HG03066 (cell line): ENCODE measurements at regions not wholly inside any gene's neighbourhood (a gene's known extent, or its start where the extent isn't known, plus 50 kb on each side); places are given as distances from the start of the nearest gene placed in this dataset.

Experiments used
- ATAC-seq: cut with Tn5 transposase; IDR thresholded peaks from one replicate; pipeline ENCODE4 v1.9.1; 2021; ENCODE audit warnings: low read depth; ENCODE audit not compliant: unreplicated experiment

DNA sequence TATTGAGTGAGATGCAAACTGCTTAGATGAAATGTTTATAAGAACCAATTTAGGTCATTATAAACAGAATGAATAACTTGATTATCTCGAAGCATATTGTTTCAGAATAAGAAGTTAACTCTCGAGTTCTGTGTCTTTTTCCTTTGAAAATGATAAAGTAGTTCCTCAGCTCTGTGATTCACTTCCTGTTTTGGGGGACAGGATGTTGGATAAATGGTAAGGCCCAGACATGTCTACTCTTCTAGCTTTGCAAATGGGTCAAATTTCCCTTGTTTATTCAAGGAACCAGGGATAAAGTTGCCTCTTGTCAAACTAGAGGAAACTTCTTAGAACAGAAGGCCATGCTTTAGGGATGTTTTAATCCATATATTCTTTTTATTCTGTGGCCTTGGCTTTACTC is 246.9 kb downstream of the SOX4 start:
- ATAC-seq = no peak

- no peak for ATAC-seq
Observed at GRCh38 chr6:21842875-21843645, 249.5 kb downstream of the SOX4 start.

GRCh38 chr6:21844120-21844917 is 250.8 kb downstream of the SOX4 start:
- no peak for ATAC-seq

DNA sequence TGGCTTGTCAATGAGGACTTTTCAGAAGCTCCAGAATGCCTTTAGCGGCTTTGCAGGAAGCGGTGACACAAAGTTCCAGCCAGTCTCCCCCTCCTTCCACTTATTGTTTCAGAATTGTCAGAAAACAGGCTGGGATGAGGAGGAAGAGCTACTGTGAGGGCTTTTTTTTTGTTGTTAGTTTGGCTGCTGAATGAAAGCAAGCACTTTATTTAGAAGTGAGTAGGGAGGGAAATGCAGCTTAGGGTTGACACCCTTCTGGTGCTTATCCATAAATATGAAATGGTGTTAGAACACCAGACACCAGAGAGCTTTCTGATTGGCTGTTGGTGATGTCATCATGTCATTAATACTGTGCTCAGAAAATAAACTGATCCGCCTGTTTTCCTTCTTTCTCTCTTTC is 251.5 kb downstream of the SOX4 start:
- no peak for ATAC-seq

DNA sequence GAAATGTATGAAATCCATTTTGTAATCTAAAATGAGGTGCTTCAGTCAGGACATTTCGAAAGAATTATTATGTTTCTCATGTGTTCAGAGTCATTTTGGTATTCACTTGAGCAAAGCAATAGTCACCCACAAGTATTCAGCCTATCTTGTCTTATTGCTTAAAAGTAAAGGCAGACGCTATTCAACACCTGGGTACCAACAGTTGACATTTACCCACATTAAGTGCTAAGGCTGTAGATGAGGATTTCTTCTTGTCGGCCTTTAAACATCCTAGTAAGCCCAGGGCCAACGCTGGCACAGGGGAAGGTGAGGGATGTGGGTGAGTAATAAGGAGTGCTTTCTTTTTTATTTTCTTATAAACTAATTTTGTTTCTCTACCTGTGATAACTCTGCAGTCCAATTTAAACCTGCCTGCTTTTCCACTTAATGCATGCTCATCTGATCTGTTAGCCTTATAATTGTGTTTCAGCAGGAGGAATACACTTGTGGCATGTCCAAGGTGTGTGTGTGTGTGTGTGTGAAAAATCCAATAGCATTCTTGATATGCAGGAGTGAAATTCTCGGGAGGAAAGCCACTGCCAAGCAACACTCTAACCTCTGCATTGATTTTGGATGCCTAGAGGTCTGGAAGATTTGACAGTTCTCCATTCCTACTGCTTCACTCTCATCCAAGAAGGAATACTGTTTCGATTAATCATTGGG is 252.0 kb downstream of the SOX4 start:
- no peak for ATAC-seq

DNA sequence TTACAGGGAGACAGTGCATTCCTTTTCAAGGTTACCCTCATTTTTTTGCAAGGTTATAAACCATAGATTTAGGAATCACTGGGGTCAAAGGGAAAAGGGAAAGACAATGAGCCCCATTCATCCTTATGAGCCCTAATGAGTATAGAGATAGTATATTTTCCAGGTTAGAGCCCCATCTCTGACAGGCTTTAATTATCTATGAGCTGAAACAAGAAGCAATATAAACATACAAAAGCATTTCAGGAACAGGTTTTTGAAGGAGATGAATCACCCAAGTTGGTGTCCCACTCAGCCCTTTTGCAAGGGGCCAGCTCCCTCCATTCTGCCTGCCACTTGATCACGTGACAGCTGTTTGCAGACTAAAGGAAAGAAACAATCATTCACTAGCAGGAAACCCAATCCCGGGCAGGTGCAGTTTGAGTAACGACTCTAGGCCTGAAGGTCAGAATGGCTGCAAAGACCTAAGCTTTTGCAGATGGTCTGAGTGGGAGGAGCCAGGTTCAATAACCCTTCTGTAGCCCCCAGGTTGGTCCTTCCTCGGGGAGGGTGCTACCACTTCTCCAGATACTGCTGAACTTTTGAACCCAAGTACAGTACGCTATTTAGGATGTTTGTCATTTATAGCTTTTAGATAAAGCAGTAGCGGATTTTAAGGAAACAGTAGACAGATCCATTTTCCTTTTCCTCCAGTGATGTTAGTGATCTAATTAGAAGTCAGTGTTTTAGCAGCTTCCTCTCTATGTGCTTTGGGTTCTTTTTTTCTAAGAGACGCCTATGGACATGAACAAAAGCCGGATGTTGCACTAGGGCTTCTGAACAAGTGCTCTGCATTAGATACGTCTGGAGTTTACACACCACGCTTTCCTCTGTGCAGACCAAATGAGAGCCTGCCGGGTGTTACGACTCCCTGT is 253.2 kb downstream of the SOX4 start:
- no peak for ATAC-seq

- no peak for ATAC-seq
Observed at GRCh38 chr6:21847711-21848480, 254.3 kb downstream of the SOX4 start.

- ATAC-seq = no peak
Observed at GRCh38 chr6:21850691-21851090, 257.1 kb downstream of the SOX4 start.

DNA sequence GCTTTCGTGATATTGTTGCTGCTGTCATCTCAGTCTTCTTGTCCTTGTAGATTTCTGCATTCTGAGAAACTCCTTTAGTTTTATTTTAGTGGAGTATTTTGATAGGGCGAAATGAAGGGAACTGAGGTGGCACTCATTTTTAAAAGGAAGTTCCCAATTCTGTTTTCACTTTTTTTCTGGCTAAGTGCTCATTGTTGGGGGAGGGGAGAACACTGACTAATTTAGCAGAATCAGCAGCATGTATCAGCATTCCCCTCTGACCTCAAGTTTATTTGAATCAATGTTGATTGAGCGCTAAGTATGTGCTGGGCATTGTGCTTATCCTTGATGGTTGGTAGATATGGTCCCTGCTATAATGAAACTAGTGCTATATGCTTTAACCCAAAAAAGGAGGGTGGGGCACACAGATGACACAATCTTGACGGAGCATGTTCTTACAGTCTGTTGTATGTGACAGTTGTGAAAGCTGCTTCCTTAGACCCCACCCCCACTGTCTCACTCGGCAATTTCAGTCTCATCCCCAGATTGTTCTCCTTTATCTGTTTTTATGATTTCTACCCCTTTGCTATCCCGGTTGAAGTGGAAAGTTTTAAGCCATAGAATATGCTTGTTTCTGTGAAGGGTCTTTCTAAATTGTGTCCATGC is 262.4 kb downstream of the SOX4 start:
- no peak for ATAC-seq

- no peak for ATAC-seq
Observed at GRCh38 chr6:21856456-21856825, 262.9 kb downstream of the SOX4 start.

DNA sequence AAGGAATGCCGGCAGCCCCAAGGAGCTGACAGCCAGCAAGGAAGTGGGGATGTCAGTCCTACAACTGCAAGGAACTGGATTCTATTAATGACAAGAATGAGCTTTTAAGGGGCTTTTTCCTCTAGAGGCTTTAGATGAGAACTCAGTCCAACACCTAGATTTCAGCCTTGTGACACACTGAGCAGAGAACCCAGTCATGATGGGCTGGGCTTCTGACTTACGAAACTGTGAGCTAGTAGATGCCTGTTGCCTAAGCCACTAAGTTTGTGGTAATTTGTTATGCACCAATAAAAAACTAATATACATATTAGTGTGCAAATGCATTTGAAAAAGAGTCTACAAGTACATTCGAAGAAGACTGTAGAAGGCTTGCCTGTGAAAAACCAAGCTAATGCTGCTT is 263.3 kb downstream of the SOX4 start:
- no peak for ATAC-seq

DNA sequence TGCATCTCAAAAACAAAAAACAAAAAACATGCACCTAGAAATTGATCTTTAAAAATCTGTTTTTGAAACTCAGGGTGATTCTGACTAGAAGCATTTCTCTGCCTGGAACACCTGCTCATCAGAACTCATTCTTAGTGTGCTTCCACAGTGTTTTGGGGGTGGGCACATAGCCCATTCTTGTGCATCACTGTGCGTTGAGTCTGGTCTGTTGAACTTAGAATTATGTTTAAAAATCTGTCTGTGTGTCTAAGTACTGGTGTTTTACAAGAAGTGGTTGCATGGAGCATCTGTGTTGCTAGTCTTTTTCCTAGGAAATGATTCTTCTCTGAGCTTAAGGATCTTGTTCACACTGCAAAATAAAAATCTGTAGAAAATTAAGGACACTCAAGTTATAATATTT is 264.5 kb downstream of the SOX4 start:
- ATAC-seq = no peak

- no peak for ATAC-seq
Observed at GRCh38 chr6:21859193-21859735, 265.7 kb downstream of the SOX4 start.

- ATAC-seq = no peak
Observed at GRCh38 chr6:21861942-21862341, 268.4 kb downstream of the SOX4 start.

DNA sequence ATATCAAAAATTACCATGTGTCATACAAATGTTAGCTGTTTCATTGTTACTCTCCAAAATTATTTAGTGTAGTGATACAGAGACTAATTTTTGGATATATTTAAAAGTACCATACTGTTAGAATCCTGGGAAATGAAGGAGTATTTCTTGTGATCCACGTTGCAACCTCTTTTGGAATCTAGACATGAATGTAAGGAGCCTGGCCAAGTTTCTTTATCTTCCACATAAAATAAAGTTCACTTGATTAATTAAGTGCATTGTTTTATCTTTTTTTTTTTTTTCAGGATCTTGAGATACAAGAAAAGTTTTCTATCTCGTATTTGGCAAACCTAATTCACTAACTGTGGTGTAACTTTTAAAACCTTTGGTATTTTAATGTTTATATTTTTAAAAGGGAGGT is 270.7 kb downstream of the SOX4 start:
- ATAC-seq = no peak

DNA sequence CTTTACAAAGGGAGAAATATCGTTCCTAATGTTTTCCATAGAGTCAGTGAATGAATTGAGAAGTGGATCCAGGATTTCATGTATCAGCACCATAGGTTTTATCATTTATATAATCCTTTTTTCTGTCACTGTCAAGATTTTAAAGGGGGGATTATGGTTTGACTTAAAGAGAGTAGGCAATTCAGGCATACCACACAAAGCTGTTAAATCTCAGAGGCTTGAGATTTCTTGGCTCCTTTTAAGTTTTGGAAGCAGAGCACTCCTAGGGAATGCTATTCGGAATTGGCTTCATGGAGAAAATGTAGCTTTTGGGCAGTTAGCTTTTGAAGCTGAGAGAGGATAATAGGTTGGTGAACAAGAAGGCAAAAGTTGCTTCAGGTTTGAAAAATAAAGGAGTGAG is 274.7 kb downstream of the SOX4 start:
- ATAC-seq = no peak

DNA sequence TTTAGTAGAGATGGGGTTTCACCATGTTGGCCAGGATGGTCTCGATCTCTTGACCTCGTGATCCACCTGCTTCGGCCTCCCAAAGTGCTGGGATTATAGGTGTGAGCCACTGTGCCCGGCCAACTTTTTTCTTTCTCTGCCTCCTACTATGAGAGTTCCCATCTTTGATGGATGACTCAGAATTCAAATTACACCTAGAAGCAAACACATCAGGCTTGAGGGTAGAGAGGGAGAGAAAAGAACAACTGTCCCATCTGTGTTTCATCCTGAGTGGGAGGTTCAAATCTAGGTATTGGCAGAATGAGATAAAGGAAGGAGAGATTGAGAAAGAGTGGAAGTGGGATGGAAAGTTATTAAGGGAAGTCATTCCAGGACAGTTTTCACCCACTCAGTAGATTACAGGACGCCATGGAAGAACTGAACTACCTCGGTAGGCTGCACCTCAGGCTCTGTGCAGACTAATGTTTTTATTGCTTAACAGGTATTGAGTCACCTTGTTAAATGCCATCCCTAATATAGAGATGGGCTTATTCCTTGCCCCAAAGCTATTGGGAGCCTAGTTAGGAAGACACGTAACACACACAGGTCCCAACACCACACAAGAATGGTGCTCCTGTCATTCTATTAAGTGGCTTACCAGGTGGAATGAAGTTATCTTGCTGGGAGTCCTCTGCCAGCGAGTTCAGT is 275.7 kb downstream of the SOX4 start:
- ATAC-seq = no peak

DNA sequence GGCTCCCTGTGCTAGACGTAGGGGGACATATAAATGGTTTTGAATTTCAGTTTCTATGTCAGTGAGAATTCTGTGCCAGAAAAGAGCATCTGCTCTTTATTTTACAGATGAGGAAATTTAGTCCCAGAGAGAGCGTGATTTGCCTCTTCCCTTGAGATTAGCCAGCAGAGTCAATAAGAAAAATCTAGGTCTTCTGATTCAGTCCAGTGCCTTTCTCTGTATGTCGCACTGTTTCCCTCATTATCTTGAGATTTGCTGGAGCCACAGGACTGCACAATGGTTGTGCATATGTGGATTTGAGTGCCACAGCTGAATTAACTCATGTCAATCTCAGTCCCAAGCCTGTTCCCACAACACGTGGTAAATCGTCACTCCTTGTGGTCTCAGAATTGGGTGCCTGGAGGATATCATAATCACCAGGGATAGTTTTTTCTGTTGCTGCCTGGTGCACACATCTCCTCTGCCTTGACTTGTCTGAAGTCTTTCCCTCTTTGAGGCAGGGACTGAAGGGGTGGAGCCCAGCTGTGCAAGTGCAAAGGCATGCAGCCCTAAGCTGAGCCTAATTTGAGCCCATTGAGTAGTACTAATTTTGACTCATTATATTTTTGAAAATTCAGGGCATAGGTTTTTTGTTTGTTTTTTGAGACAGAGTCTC is 276.7 kb downstream of the SOX4 start:
- ATAC-seq = no peak
